SU-DHL-6 (cell line): ENCODE measurements at regions not wholly inside any gene's neighbourhood (a gene's known extent, or its start where the extent isn't known, plus 50 kb on each side); places are given as distances from the start of the nearest gene placed in this dataset.

ENCODE experiments used
- EZH2phosphoT487 ChIP-seq: fragments of 200-600 bp; sonication (generic), shearing (Covaris generic); conservative IDR thresholded peaks from 2 replicates; pipeline ENCODE4 v1.6.1; 2018; ENCODE audit warnings: mild to moderate bottlenecking, antibody characterized with exemption, low read length, moderate library complexity, mixed read lengths
- TF ChIP-seq, protein P1 (sequence below): fragments of 200-600 bp; sonication (generic); IDR thresholded peaks from one replicate; pipeline ENCODE4 v1.5.1; 2017; ENCODE audit warnings: antibody characterized with exemption, mild to moderate bottlenecking, low read length, moderate library complexity; ENCODE audit not compliant: insufficient read depth, poor library complexity, severe bottlenecking

DNA sequence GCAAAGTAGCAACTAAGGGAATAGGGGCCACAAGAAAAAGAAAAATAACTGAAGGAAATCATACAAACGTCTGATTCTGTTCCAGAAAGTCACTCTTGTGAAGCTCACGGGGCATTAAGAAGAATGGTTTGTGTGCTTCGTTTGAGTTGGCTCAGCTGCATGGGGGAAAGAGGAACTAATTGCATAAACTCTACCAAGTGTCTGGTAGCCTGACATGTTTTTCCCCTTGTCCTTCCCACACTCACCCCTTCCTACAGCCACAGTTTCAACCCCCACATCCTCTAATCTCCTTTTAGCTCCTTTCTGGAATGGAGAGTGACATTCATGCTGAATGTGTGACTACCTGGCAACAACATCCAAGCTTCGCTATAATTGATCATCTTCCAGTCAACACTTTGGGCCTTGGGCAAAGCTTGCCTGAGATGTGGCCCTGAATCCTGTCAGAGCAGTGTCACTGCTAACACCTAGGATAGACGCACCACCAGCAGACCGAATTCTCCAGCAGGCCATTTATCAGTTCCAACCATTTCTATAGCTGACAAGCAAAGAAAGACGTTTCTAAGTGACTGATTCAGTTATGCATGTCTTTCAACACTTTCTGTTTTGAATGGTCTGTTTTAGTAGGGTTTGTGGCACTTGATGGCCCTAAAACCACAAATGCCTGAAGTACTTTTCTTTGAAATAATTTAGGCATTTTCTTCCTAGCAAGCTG, 439.6 kb downstream of the TTLL7 start:
- TF ChIP-seq, protein P1, sequence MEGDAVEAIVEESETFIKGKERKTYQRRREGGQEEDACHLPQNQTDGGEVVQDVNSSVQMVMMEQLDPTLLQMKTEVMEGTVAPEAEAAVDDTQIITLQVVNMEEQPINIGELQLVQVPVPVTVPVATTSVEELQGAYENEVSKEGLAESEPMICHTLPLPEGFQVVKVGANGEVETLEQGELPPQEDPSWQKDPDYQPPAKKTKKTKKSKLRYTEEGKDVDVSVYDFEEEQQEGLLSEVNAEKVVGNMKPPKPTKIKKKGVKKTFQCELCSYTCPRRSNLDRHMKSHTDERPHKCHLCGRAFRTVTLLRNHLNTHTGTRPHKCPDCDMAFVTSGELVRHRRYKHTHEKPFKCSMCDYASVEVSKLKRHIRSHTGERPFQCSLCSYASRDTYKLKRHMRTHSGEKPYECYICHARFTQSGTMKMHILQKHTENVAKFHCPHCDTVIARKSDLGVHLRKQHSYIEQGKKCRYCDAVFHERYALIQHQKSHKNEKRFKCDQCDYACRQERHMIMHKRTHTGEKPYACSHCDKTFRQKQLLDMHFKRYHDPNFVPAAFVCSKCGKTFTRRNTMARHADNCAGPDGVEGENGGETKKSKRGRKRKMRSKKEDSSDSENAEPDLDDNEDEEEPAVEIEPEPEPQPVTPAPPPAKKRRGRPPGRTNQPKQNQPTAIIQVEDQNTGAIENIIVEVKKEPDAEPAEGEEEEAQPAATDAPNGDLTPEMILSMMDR: no peak
- TF ChIP-seq EZH2phosphoT487: no peak
